Stimulated activated CD4-positive, alpha-beta T cell treated with anti-CD3 and anti-CD28 coated beads, Interleukin-15, amount 100 ng/mL, for 24 hours (primary cell): ENCODE measurements at regions not wholly inside any gene's neighbourhood (a gene's known extent, or its start where the extent isn't known, plus 50 kb on each side); places are given as distances from the start of the nearest gene placed in this dataset.

Experiments used
- DNase-seq: peaks from one replicate; pipeline ENCODE4 v3.0.0-alpha.2; 2020

- no peak for DNase-seq
Measured at GRCh38 chr2:240347949-240348500, 87.4 kb upstream of the GPC1 start.

GRCh38 chr2:240348522-240348921 lies 86.9 kb upstream of the GPC1 start:
- DNase-seq, result no peak

- no peak for DNase-seq
Measured at GRCh38 chr2:240349133-240350005, 86.1 kb upstream of the GPC1 start.

- no peak for DNase-seq
Measured at GRCh38 chr2:240350006-240350355, 85.5 kb upstream of the GPC1 start.

GRCh38 chr2:240350696-240351087 lies 84.8 kb upstream of the GPC1 start:
- DNase-seq, result no peak

GRCh38 chr2:240351088-240351741 lies 84.2 kb upstream of the GPC1 start:
- DNase-seq, result no peak

- no peak for DNase-seq
Measured at GRCh38 chr2:240351826-240352426, 83.5 kb upstream of the GPC1 start.

GRCh38 chr2:240353086-240353798 lies 82.2 kb upstream of the GPC1 start:
- no peak for DNase-seq

GRCh38 chr2:240353944-240354343 lies 81.5 kb upstream of the GPC1 start:
- no peak for DNase-seq

- DNase-seq, result no peak
Measured at GRCh38 chr2:240355001-240355891, 80.2 kb upstream of the GPC1 start.

GRCh38 chr2:240355962-240356361 lies 79.5 kb upstream of the GPC1 start:
- no peak for DNase-seq

GRCh38 chr2:240356700-240357640 lies 78.5 kb upstream of the GPC1 start:
- DNase-seq, result no peak

- DNase-seq, result no peak
Measured at GRCh38 chr2:240357641-240358012, 77.8 kb upstream of the GPC1 start.

GRCh38 chr2:240358080-240358479 lies 77.4 kb upstream of the GPC1 start:
- no peak for DNase-seq

- no peak for DNase-seq
Measured at GRCh38 chr2:240358821-240359397, 76.6 kb upstream of the GPC1 start.

GRCh38 chr2:240359695-240360094 lies 75.8 kb upstream of the GPC1 start:
- no peak for DNase-seq

- DNase-seq, result no peak
Measured at GRCh38 chr2:240360645-240361475, 74.6 kb upstream of the GPC1 start.

- DNase-seq, result no peak
Measured at GRCh38 chr2:240362216-240362755, 73.2 kb upstream of the GPC1 start.
